ENCODE measurements at regions not wholly inside any gene's neighbourhood (a gene's known extent, or its start where the extent isn't known, plus 50 kb on each side); places are given as distances from the start of the nearest gene placed in this dataset.

DNA sequence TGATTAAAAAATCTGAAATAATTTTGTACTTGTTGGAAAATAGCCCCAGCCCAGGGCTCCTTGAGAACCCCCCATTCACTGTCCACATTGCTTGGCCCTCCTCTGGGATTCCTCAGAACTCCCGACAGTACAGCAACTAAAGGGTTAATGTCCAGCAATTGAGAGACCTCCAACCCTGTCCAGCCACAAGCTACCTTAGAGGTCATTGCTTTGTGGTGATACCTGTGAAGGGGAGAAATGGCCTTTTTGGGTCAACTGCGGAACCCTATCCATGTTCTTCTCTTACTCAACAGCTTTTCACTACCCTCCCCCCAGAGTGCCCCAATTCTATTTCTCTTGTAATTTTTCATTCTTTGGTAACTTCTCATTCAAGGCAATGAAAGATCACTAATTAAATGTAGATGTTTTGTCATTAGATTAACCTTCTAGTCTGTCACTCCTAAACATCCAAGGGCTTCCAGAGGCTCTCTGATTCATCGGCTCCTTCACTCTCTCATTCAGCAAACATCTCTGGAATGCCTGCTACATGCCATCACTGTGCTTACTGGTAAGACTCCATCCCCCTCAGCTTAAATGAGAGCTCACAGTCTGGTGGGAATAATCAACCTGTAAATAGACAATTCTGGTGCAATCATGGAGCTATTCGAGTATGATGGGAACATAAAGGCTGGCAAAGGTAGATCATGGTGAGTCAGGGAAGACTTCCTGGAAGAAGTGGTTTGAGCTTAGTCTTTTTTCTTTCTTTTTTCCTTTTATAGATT lies 241.4 kb upstream of the PGRMC2 start:
- Histone ChIP-seq H3K18ac (ENCODE audit: low read depth, low read length) (peak overlapping the region; percentile 94), H4K20me1 (ENCODE audit: insufficient read depth, low read length) (no peaks in the 10 kb centered on the region), H3K23ac (ENCODE audit: low read depth, low read length) (peak overlapping the region; percentile 61), H2AFZ (replicated peaks; ENCODE audit: low read length, poor library complexity) (no peak overlapping the region), H3K36me3 (ENCODE audit: control insufficient read depth, insufficient read depth, low read length) (no peaks in the 10 kb centered on the region), H3K9ac (ENCODE audit: low read depth, low read length) (no peak overlapping the region), H3K4ac (ENCODE audit: low read depth, low read length) (peak overlapping the region; percentile 92), H4K91ac (ENCODE audit: insufficient read depth, low read depth, low read length) (peak overlapping the region; percentile 92), H3K9me1 (ENCODE audit: insufficient read depth, low read length) (no peaks in the 10 kb centered on the region), H3K27me3 (ENCODE audit: control insufficient read depth, insufficient read depth, low read length) (no peaks in the 10 kb centered on the region), H3K14ac (replicated peaks; ENCODE audit: low read depth, low read length) (peak overlapping the region; percentile 52), H3K27ac (ENCODE audit: insufficient read depth, low read length) (peak overlapping the region; percentile 97), H3K4me3 (ENCODE audit: insufficient read depth, low read depth, low read length) (no peak overlapping the region), H4K5ac (ENCODE audit: low read depth, low read length) (peak overlapping the region; percentile 90), H2BK15ac (ENCODE audit: low read depth, low read length) (peak overlapping the region; percentile 62; the same call in 2 of the 3 replicates), H2AK5ac (ENCODE audit: low read depth, low read length) (peak overlapping the region; percentile 87), H4K8ac (ENCODE audit: low read depth in 2 of 2, low read length in 2 of 2) (peak overlapping the region; percentile 41 to 80), H3K9me3 (ENCODE audit: control insufficient read depth, insufficient read depth, low read length) (no peaks in the 10 kb centered on the region), H2BK5ac (ENCODE audit: low read depth, low read length, poor library complexity, severe bottlenecking) (peak overlapping the region; percentile 92), H2BK20ac (ENCODE audit: low read depth, low read length) (peak overlapping the region; percentile 95), H2AK9ac (replicated peaks; ENCODE audit: low read depth, low read length, poor library complexity) (peak overlapping the region; percentile 30), H3K79me1 (ENCODE audit: low read depth in 1 of 2, low read length in 2 of 2) (no peaks in the 10 kb centered on the region), H2BK120ac (ENCODE audit: low read depth, low read length) (peak overlapping the region; percentile 95), H3K4me2 (ENCODE audit: low read depth, low read length) (0 out of 2 replicates have a peak overlapping the region, but pooled peaks have one; percentile 23), H3K56ac (ENCODE audit: extremely low read depth, insufficient read depth, low read length) (peak overlapping the region; percentile 75), H3K4me1 (ENCODE audit: control insufficient read depth, insufficient read depth, low read length) (peaks cover 25% of the 10 kb centered on the region)
- ATAC-seq (ENCODE audit: low read depth) (peak; percentile 94), DNase-seq (peak; percentile 99)
- ChIA-PET POLR2A (ENCODE audit: unreplicated experiment) (no interaction called here), CTCF (interaction anchor here (0.7 to 1.2 kb wide), 3 partner anchors 8 to 24 kb away, joined by 3 read pairs; no protein-coding TSS in a partner anchor)
- TF ChIP-seq MAFK (IDR thresholded peaks at IDR 0.05; ENCODE audit: low read depth, low read length) (0 out of 2 replicates have a peak, but pooled peaks have one; percentile 20), RCOR1 (IDR thresholded peaks at IDR 0.05; ENCODE audit: insufficient replicate concordance, low read length) (peak; percentile 74), RAD21 (IDR thresholded peaks at IDR 0.05; ENCODE audit: low read length) (peak; percentile 17; the same call in 1 of the 2 replicates), CEBPB (IDR thresholded peaks at IDR 0.05; ENCODE audit: low read depth, low read length) (peak; percentile 83), FOS (IDR thresholded peaks at IDR 0.05; ENCODE audit: low read depth, low read length) (peak; percentile 84), CHD1 (IDR thresholded peaks at IDR 0.05; ENCODE audit: low read depth, low read length) (no peak)
- TF ChIP-seq, protein P1, sequence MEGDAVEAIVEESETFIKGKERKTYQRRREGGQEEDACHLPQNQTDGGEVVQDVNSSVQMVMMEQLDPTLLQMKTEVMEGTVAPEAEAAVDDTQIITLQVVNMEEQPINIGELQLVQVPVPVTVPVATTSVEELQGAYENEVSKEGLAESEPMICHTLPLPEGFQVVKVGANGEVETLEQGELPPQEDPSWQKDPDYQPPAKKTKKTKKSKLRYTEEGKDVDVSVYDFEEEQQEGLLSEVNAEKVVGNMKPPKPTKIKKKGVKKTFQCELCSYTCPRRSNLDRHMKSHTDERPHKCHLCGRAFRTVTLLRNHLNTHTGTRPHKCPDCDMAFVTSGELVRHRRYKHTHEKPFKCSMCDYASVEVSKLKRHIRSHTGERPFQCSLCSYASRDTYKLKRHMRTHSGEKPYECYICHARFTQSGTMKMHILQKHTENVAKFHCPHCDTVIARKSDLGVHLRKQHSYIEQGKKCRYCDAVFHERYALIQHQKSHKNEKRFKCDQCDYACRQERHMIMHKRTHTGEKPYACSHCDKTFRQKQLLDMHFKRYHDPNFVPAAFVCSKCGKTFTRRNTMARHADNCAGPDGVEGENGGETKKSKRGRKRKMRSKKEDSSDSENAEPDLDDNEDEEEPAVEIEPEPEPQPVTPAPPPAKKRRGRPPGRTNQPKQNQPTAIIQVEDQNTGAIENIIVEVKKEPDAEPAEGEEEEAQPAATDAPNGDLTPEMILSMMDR (conservative IDR thresholded peaks at IDR 0.05; ENCODE audit: low read depth, low read length): no peak
- TF ChIP-seq, protein P2, sequence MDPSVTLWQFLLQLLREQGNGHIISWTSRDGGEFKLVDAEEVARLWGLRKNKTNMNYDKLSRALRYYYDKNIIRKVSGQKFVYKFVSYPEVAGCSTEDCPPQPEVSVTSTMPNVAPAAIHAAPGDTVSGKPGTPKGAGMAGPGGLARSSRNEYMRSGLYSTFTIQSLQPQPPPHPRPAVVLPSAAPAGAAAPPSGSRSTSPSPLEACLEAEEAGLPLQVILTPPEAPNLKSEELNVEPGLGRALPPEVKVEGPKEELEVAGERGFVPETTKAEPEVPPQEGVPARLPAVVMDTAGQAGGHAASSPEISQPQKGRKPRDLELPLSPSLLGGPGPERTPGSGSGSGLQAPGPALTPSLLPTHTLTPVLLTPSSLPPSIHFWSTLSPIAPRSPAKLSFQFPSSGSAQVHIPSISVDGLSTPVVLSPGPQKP (IDR thresholded peaks at IDR 0.05; ENCODE audit: borderline replicate concordance, low read depth, low read length): no peak
- intact Hi-C loops (cut with micrococcal nuclease) (loop anchor here (2.0 to 10.0 kb wide), 3 partner anchors 74 to 174 kb away; no protein-coding TSS in a partner anchor), dilution Hi-C loops (cut with HindIII; ENCODE audit: low sequenced_read_pairs, unreplicated experiment) (no loop called here), in situ Hi-C loops (cut with MboI; ENCODE audit: low sequenced_read_pairs) (no loop called here)
- no TSS peak for BruUV-seq (replicated peaks)
- no CpG with 5 or more reads among the region's 4 CpGs for WGBS, 2 experiments (ENCODE audit: extremely low coverage in 2 of 2, insufficient read length in 1 of 2)

Data from IMR-90 (cell line).